H1 (cell line): ENCODE measurements at regions not wholly inside any gene's neighbourhood (a gene's known extent, or its start where the extent isn't known, plus 50 kb on each side); places are given as distances from the start of the nearest gene placed in this dataset.

Experiments
- CTCF ChIA-PET: fragments of 300-600 bp; sonication (Branson Sonifier 250); formaldehyde crosslinking; loops from one replicate; lab custom pipeline; 2021; ENCODE audit not compliant: partially characterized antibody; lab: Charles Lee
- POLR2A ChIA-PET: fragments of 300-600 bp; sonication (Branson Sonifier 250); formaldehyde crosslinking; loops from one replicate; lab custom pipeline; 2021; ENCODE audit warnings: inconsistent platforms; ENCODE audit not compliant: partially characterized antibody; lab: Charles Lee
- DNase-seq, 2 experiments: peaks; one replicate each; pipeline versions ENCODE4 v3.0.0 to v3.0.0-alpha.2; 2010 to 2022; ENCODE audit warnings: low spot score in 2 of 2, low read depth in 1 of 2, mixed read lengths in 1 of 2
- FAIRE-seq: peaks from 2 replicates; lab custom pipeline; 2011; peaks lifted over from hg19 to GRCh38; lab: Jason Lieb, UNC
- H2AFZ ChIP-seq: 2 replicates; pipeline ENCODE4 v1.8.1; 2012; ENCODE audit warnings: low read length, inconsistent platforms
- H2AK5ac ChIP-seq: 2 replicates; pipeline ENCODE4 v1.6.1; 2013; ENCODE audit warnings: low read depth, low read length
- H2BK120ac ChIP-seq: replicated peaks from 2 replicates; pipeline ENCODE3; 2013; ENCODE audit warnings: low read depth, low read length, inconsistent platforms
- H2BK12ac ChIP-seq: 2 replicates; pipeline ENCODE4 v1.6.1; 2013; ENCODE audit warnings: low read depth, low read length
- H2BK15ac ChIP-seq: 2 replicates; pipeline ENCODE4 v1.6.1; 2013; ENCODE audit warnings: low read length
- H2BK20ac ChIP-seq: 2 replicates; pipeline ENCODE4 v1.6.1; 2013; ENCODE audit warnings: low read length
- H2BK5ac ChIP-seq: 2 replicates; pipeline ENCODE4 v1.6.1; 2013; ENCODE audit warnings: low read depth, low read length
- H3K14ac ChIP-seq: 2 replicates; pipeline ENCODE4 v1.6.1; 2013; ENCODE audit warnings: inconsistent platforms; ENCODE audit not compliant: insufficient read length
- H3K18ac ChIP-seq: 2 replicates; pipeline ENCODE4 v1.6.1; 2013; ENCODE audit warnings: low read length; ENCODE audit errors: extremely low read depth
- H3K23ac ChIP-seq: 2 replicates; pipeline ENCODE4 v1.6.1; 2013; ENCODE audit warnings: inconsistent platforms; ENCODE audit not compliant: insufficient read length
- H3K23me2 ChIP-seq: 2 replicates; pipeline ENCODE4 v1.6.1; 2013; ENCODE audit warnings: low read depth, low read length
- H3K27ac ChIP-seq: 2 replicates; pipeline ENCODE4 v1.6.1; 2011; ENCODE audit warnings: low read depth, low read length, inconsistent platforms
- H3K27me3 ChIP-seq, 4 experiments: replicated peaks in 1 of 4; 1 replicate in 1 of 4; 2 replicates in 3 of 4; pipeline versions ENCODE4 v1.6.1 to v1.8.1; 2011 to 2013; ENCODE audit warnings: low read length in 3 of 4, mild to moderate bottlenecking in 3 of 4, inconsistent platforms in 2 of 4, mixed read lengths in 2 of 4, moderate library complexity in 1 of 4; ENCODE audit not compliant: control insufficient read depth in 3 of 4, insufficient read depth in 3 of 4; ENCODE audit errors: extremely low read depth in 1 of 4
- H3K36me3 ChIP-seq, 4 experiments: 2 replicates each; pipeline versions ENCODE4 v1.6.1 to v1.8.1; 2011 to 2013; ENCODE audit warnings: mild to moderate bottlenecking in 4 of 4, low read length in 3 of 4, moderate library complexity in 2 of 4, control low read depth in 1 of 4, inconsistent platforms in 1 of 4; ENCODE audit not compliant: insufficient read depth in 4 of 4, control insufficient read depth in 2 of 4
- H3K4ac ChIP-seq: replicated peaks from 2 replicates; pipeline ENCODE3; 2013; ENCODE audit warnings: low read length, low read depth, mixed read lengths, inconsistent platforms; ENCODE audit not compliant: insufficient read length
- H3K4me1 ChIP-seq, 4 experiments: replicated peaks in 1 of 4; 1 replicate in 1 of 4; 2 replicates in 3 of 4; pipeline versions ENCODE4 v1.6.1 to v1.8.1; 2011 to 2013; ENCODE audit warnings: low read length in 3 of 4, inconsistent platforms in 2 of 4, mixed read lengths in 1 of 4; ENCODE audit not compliant: insufficient read depth in 4 of 4, control insufficient read depth in 3 of 4
- H3K4me2 ChIP-seq, 2 experiments: 2 replicates each; pipeline versions ENCODE4 v1.6.1 to v1.8.1; 2011 to 2013; ENCODE audit warnings: low read depth in 2 of 2, low read length in 2 of 2, control low read depth in 1 of 2, inconsistent platforms in 1 of 2, mild to moderate bottlenecking in 1 of 2; ENCODE audit not compliant: insufficient read depth in 1 of 2
- H3K4me3 ChIP-seq, 4 experiments: fragments of 200-600, 300-600 bp in 1 of 4; sonication (generic), shearing (Covaris generic), sonication (Bioruptor Twin) in 1 of 4; 2 replicates each; pipeline versions ENCODE4 v1.5.1 to v1.8.1; 2011 to 2016; ENCODE audit warnings: low read length in 4 of 4, low read depth in 3 of 4, control low read depth in 2 of 4, inconsistent platforms in 2 of 4, mild to moderate bottlenecking in 2 of 4, mixed read lengths in 1 of 4, moderate library complexity in 1 of 4; ENCODE audit not compliant: insufficient read depth in 2 of 4; ENCODE audit errors: extremely low read depth in 1 of 4
- H3K56ac ChIP-seq: replicated peaks from 2 replicates; pipeline ENCODE3; 2013; ENCODE audit warnings: low read depth, mild to moderate bottlenecking, mixed read lengths, low read length, inconsistent platforms; ENCODE audit not compliant: insufficient read length
- H3K79me1 ChIP-seq: 2 replicates; pipeline ENCODE4 v1.6.1; 2013; ENCODE audit warnings: low read depth, low read length, control low read depth
- H3K79me2 ChIP-seq, 2 experiments: 2 replicates each; pipeline versions ENCODE4 v1.6.1 to v1.8.1; 2012 to 2013; ENCODE audit warnings: low read length in 2 of 2, mild to moderate bottlenecking in 2 of 2, inconsistent platforms in 1 of 2; ENCODE audit not compliant: insufficient read depth in 2 of 2, control insufficient read depth in 1 of 2
- H3K9ac ChIP-seq, 4 experiments: replicated peaks in 1 of 4; 1 replicate in 1 of 4; 2 replicates in 3 of 4; pipeline versions ENCODE4 v1.6.1 to v1.8.1; 2011 to 2013; ENCODE audit warnings: low read depth in 3 of 4, low read length in 3 of 4, control low read depth in 2 of 4, mild to moderate bottlenecking in 2 of 4, moderate library complexity in 2 of 4, inconsistent platforms in 1 of 4; ENCODE audit errors: extremely low read depth in 1 of 4
- H3K9me3 ChIP-seq, 2 experiments: 2 replicates each; pipeline versions ENCODE4 v1.6.1 to v1.8.1; 2012 to 2013; ENCODE audit warnings: mild to moderate bottlenecking in 2 of 2, moderate library complexity in 2 of 2, control low read depth in 1 of 2, inconsistent platforms in 1 of 2, low read depth in 1 of 2, low read length in 1 of 2, mixed read lengths in 1 of 2; ENCODE audit not compliant: insufficient read depth in 2 of 2
- H4K20me1 ChIP-seq, 2 experiments: replicated peaks in 1 of 2; 2 replicates each; pipeline versions ENCODE3 to v1.8.1; 2011 to 2013; ENCODE audit warnings: inconsistent platforms in 2 of 2, low read length in 2 of 2, mild to moderate bottlenecking in 1 of 2; ENCODE audit not compliant: insufficient read depth in 2 of 2, control insufficient read depth in 1 of 2
- H4K5ac ChIP-seq: 2 replicates; pipeline ENCODE4 v1.6.1; 2013; ENCODE audit warnings: low read length, low read depth, mixed read lengths, inconsistent platforms; ENCODE audit not compliant: insufficient read length
- H4K8ac ChIP-seq: 2 replicates; pipeline ENCODE4 v1.8.0; 2013; ENCODE audit warnings: mild to moderate bottlenecking, moderate library complexity, low read length, inconsistent platforms; ENCODE audit not compliant: insufficient read depth; ENCODE audit errors: extremely low read depth
- H4K91ac ChIP-seq: replicated peaks from 2 replicates; pipeline ENCODE3; 2013; ENCODE audit warnings: low read length, mixed read lengths, inconsistent platforms; ENCODE audit not compliant: insufficient read length
- ATF2 ChIP-seq: IDR thresholded peaks from 2 replicates; pipeline ENCODE4 v1.6.1; 2012; ENCODE audit warnings: low read length, inconsistent platforms
- BACH1 ChIP-seq: IDR thresholded peaks from 2 replicates; pipeline ENCODE4 v1.6.1; 2012; ENCODE audit warnings: low read length, improper control_type of control experiment
- CBX5 ChIP-seq: fragments of 300-800, 300-1000 bp; sonication (generic); IDR thresholded peaks from 2 replicates; pipeline ENCODE4 v1.7.1; 2016; ENCODE audit warnings: antibody characterized with exemption, low read length, low read depth
- CREB1 ChIP-seq: IDR thresholded peaks from 2 replicates; pipeline ENCODE4 v1.6.1; 2012; ENCODE audit warnings: inconsistent platforms
- CTCF ChIP-seq, 3 experiments: IDR thresholded peaks; 1 replicate in 2 of 3; 2 replicates in 1 of 3; pipeline versions ENCODE4 v1.5.1 to v1.6.1; 2011; ENCODE audit warnings: low read length in 3 of 3, mild to moderate bottlenecking in 3 of 3, inconsistent platforms in 2 of 3, low read depth in 1 of 3, moderate library complexity in 1 of 3; ENCODE audit not compliant: insufficient read depth in 1 of 3; ENCODE audit errors: control extremely low read depth in 1 of 3
- HDAC6 ChIP-seq: IDR thresholded peaks from one replicate; pipeline ENCODE4 v1.7.1; 2012; ENCODE audit warnings: low read depth, mild to moderate bottlenecking, inconsistent platforms, low read length, moderate library complexity
- POLR2AphosphoS5 ChIP-seq: IDR thresholded peaks from 2 replicates; pipeline ENCODE4 v1.6.1; 2011; ENCODE audit warnings: low read depth, low read length
- SIN3A ChIP-seq, 2 experiments: IDR thresholded peaks in 1 of 2; conservative IDR thresholded peaks in 1 of 2; 2 replicates each; pipeline ENCODE4 v1.6.1; 2011 to 2012; ENCODE audit warnings: low read length in 2 of 2, improper control_type of control experiment in 1 of 2, low read depth in 1 of 2, mild to moderate bottlenecking in 1 of 2
- TCF12 ChIP-seq: IDR thresholded peaks from 2 replicates; pipeline ENCODE4 v1.6.1; 2011; ENCODE audit warnings: low read depth, mild to moderate bottlenecking, low read length
- YY1 ChIP-seq: IDR thresholded peaks from 2 replicates; pipeline ENCODE4 v1.6.1; 2011; ENCODE audit warnings: low read depth, mild to moderate bottlenecking, low read length
- WGBS, 2 experiments: shearing (Covaris generic) in 1 of 2; methylation state at CpG; one replicate each; pipeline versions ENCODE4 v1.1.6 to v1.1.7; 2013 to 2015; ENCODE audit warnings: low lambda C conversion rate in 2 of 2, mixed read lengths in 2 of 2, inconsistent platforms in 1 of 2, low coverage in 1 of 2, missing lambda C conversion rate in 1 of 2; ENCODE audit not compliant: insufficient replicate concordance in 2 of 2, insufficient coverage in 1 of 2, insufficient read length in 1 of 2; ENCODE audit errors: extremely low coverage in 1 of 2, missing lambda C conversion rate in 1 of 2; 5-methylcytosine and 5-hydroxymethylcytosine counted together

- FAIRE-seq: no peak
- no peak for TF ChIP-seq CBX5
- no peak for TF ChIP-seq YY1
- TF ChIP-seq POLR2AphosphoS5: no peak
- no peak for TF ChIP-seq CTCF (IDR thresholded peaks at IDR 0.05; ENCODE audit: control extremely low read depth in 1 of 3, insufficient read depth in 1 of 3, low read depth in 1 of 3, low read length in 3 of 3)
- no peak for TF ChIP-seq SIN3A (conservative IDR thresholded peaks at IDR 0.05 in 1 of 2, IDR thresholded peaks at IDR 0.05 in 1 of 2; ENCODE audit: low read depth in 1 of 2, low read length in 2 of 2)
- TF ChIP-seq BACH1: no peak
- no peak for TF ChIP-seq TCF12
- TF ChIP-seq ATF2: no peak
- no peak for TF ChIP-seq HDAC6
- no peak for TF ChIP-seq CREB1
These were observed 494.6 kb downstream of the RFC3 start for GRCh38 chr13:34312578-34312977.

More at GRCh38 chr13:34312578-34312977, 494.6 kb downstream of the RFC3 start:
- Histone ChIP-seq H4K20me1 (no peaks in the 10 kb centered on the region), H3K79me1 (no peaks in the 10 kb centered on the region), H2BK5ac (no peak overlapping the region), H3K27me3 (no peaks in the 10 kb centered on the region), H3K4me2 (no peak overlapping the region), H3K23ac (no peak overlapping the region), H2AFZ (no peak overlapping the region), H3K18ac (no peak overlapping the region), H3K27ac (no peak overlapping the region), H4K8ac (no peak overlapping the region), H3K36me3 (no peaks in the 10 kb centered on the region), H2BK20ac (no peak overlapping the region), H2BK120ac (no peak overlapping the region), H3K4ac (no peak overlapping the region), H3K4me1 (no peaks in the 10 kb centered on the region), H4K91ac (no peak overlapping the region), H3K9me3 (no peaks in the 10 kb centered on the region), H3K23me2 (no peaks in the 10 kb centered on the region), H2BK15ac (no peak overlapping the region), H2AK5ac (no peak overlapping the region), H3K56ac (no peak overlapping the region), H3K9ac (no peak overlapping the region), H2BK12ac (no peak overlapping the region), H3K14ac (no peak overlapping the region), H3K4me3 (no peak overlapping the region), H4K5ac (no peak overlapping the region), H3K79me2 (no peaks in the 10 kb centered on the region)
- no peak for DNase-seq
- POLR2A ChIA-PET: no interaction called here
- CTCF ChIA-PET: no interaction called here
- 88% methylated on average over 1 of the region's 1 CpG; no CpG with 5 or more reads in 1 of the 2 experiments for WGBS, 2 experiments
